GM23338 (cell line): ENCODE measurements at regions not wholly inside any gene's neighbourhood (a gene's known extent, or its start where the extent isn't known, plus 50 kb on each side); places are given as distances from the start of the nearest gene placed in this dataset.
A peak's percentile ranks its signal among the peaks of the same experiment; 100 is the strongest.

Experiments used
- ATAC-seq: fragments of 200-7000 bp; cut with Tn5 transposase; 3 replicates; pipeline ENCODE4 v1.9.1; 2020
- DNase-seq: peaks from one replicate; pipeline ENCODE4 v3.0.0-alpha.2; 2015; ENCODE audit warnings: low spot score
- H2AFZ ChIP-seq: fragments of 200-600 bp; sonication (generic); 2 replicates; pipeline ENCODE4 v1.8.0; 2016; ENCODE audit warnings: antibody characterized with exemption, mild to moderate bottlenecking, moderate library complexity
- H3F3A ChIP-seq: fragments of 200-600 bp; sonication (generic); replicated peaks from 2 replicates; pipeline ENCODE4 v1.8.0; 2017; ENCODE audit warnings: antibody characterized with exemption, mixed run types, low read depth
- H3K27ac ChIP-seq: fragments of 200-600 bp; sonication (generic); 2 replicates; pipeline ENCODE4 v1.6.1; 2016; ENCODE audit warnings: low read depth
- H3K27me3 ChIP-seq: fragments of 200-600 bp; sonication (generic); 2 replicates; pipeline ENCODE4 v1.8.0; 2016; ENCODE audit warnings: mild to moderate bottlenecking, mixed run types, moderate library complexity; ENCODE audit not compliant: insufficient read depth
- H3K36me3 ChIP-seq: fragments of 200-600 bp; sonication (generic); 2 replicates; pipeline ENCODE4 v1.8.0; 2016; ENCODE audit warnings: mild to moderate bottlenecking; ENCODE audit not compliant: insufficient read depth
- H3K4me1 ChIP-seq: fragments of 200-600 bp; sonication (generic); 2 replicates; pipeline ENCODE4 v1.8.0; 2016; ENCODE audit warnings: mild to moderate bottlenecking, moderate library complexity; ENCODE audit not compliant: insufficient read depth
- H3K4me2 ChIP-seq: fragments of 200-600 bp; sonication (generic); 2 replicates; pipeline ENCODE4 v1.7.1; 2017; ENCODE audit warnings: mixed run types
- H3K4me3 ChIP-seq: fragments of 200-600 bp; sonication (generic); 2 replicates; pipeline ENCODE4 v1.6.1; 2016; ENCODE audit warnings: mixed run types
- H3K79me2 ChIP-seq: fragments of 200-600 bp; sonication (generic); replicated peaks from 2 replicates; pipeline ENCODE4 v1.8.0; 2017; ENCODE audit warnings: mild to moderate bottlenecking; ENCODE audit not compliant: insufficient read depth
- H3K9me2 ChIP-seq: fragments of 200-600 bp; sonication (generic); 2 replicates; pipeline ENCODE4 v1.8.0; 2017; ENCODE audit not compliant: insufficient read depth
- H4K20me1 ChIP-seq: fragments of 200-600 bp; sonication (generic); replicated peaks from 2 replicates; pipeline ENCODE4 v1.8.0; 2017; ENCODE audit warnings: mild to moderate bottlenecking; ENCODE audit not compliant: insufficient read depth
- H3K27ac Mint-ChIP-seq: 2 replicates; pipeline ENCODE4 v1.8.0; 2020; ENCODE audit warnings: inconsistent platforms, mild to moderate bottlenecking, moderate library complexity, mixed read lengths
- H3K27me3 Mint-ChIP-seq: 3 replicates; pipeline ENCODE4 v1.8.0; 2022; ENCODE audit warnings: low read depth, mild to moderate bottlenecking, moderate library complexity, mixed read lengths, inconsistent platforms; ENCODE audit not compliant: insufficient read depth, poor library complexity
- H3K36me3 Mint-ChIP-seq: 3 replicates; pipeline ENCODE4 v1.8.0; 2021; ENCODE audit warnings: low read depth, mild to moderate bottlenecking, inconsistent platforms, moderate library complexity, mixed read lengths
- H3K4me1 Mint-ChIP-seq: 3 replicates; pipeline ENCODE4 v1.8.0; 2020; ENCODE audit warnings: mild to moderate bottlenecking, inconsistent platforms, mixed read lengths
- H3K4me3 Mint-ChIP-seq: 3 replicates; pipeline ENCODE4 v1.8.0; 2021; ENCODE audit warnings: moderate library complexity, mild to moderate bottlenecking, inconsistent platforms, mixed read lengths
- H3K9me3 Mint-ChIP-seq: 3 replicates; pipeline ENCODE4 v1.8.0; 2020; ENCODE audit warnings: moderate library complexity, mild to moderate bottlenecking, inconsistent platforms, mixed read lengths
- CTCF ChIP-seq, 2 experiments: fragments of 200-600 bp in 1 of 2; sonication (generic) in 1 of 2; conservative IDR thresholded peaks; 2 replicates each; pipeline versions ENCODE4 v1.5.1 to v1.6.1; 2016 to 2017; ENCODE audit warnings: antibody characterized with exemption in 2 of 2, low read depth in 2 of 2, mild to moderate bottlenecking in 2 of 2, moderate library complexity in 1 of 2
- EZH2 ChIP-seq: fragments of 200-600 bp; sonication (generic); IDR thresholded peaks from one replicate; pipeline ENCODE4 v1.8.0; 2017; ENCODE audit warnings: antibody characterized with exemption, mild to moderate bottlenecking, low read depth; ENCODE audit not compliant: unreplicated experiment
- JUNB ChIP-seq: IDR thresholded peaks from one replicate; pipeline ENCODE4 v1.6.1; 2016; ENCODE audit warnings: antibody characterized with exemption; ENCODE audit not compliant: unreplicated experiment
- REST ChIP-seq: IDR thresholded peaks from one replicate; pipeline ENCODE4 v1.6.1; 2018; ENCODE audit warnings: antibody characterized with exemption; ENCODE audit not compliant: unreplicated experiment
- ZNF331 ChIP-seq: fragments of 250-450 bp; sonication (Bioruptor Pico); IDR thresholded peaks from 2 replicates; pipeline ENCODE4 v1.5.0; 2020; ENCODE audit warnings: low read depth, mild to moderate bottlenecking, moderate library complexity

- no peak for TF ChIP-seq EZH2
- no peak for TF ChIP-seq REST
- TF ChIP-seq JUNB, result no peak
These were observed 57.7 kb upstream of the EGFL7 start (continued) for GRCh38 chr9:136604823-136605525.

GRCh38 chr9:136603901-136604814, 58.3 kb upstream of the NOTCH1 start:
- no peak overlapping the region for H3K27ac Mint-ChIP-seq
- Histone ChIP-seq H3K4me1 (peaks cover 4% of the 10 kb centered on the region; the same call in 1 of the 2 replicates), H3K9me2 (no peaks in the 10 kb centered on the region), H2AFZ (peak overlapping the region; percentile 18; the same call in 1 of the 2 replicates), H3K4me3 (no peak overlapping the region), H3F3A (0 out of 2 replicates have a peak, but pooled peaks cover 4% of the 10 kb centered on the region), H4K20me1 (no peaks in the 10 kb centered on the region), H3K79me2 (no peaks in the 10 kb centered on the region), H3K4me2 (no peak overlapping the region), H3K27ac (no peak overlapping the region), H3K36me3 (no peaks in the 10 kb centered on the region), H3K27me3 (no peaks in the 10 kb centered on the region)
- DNase-seq, result no peak
- H3K9me3 Mint-ChIP-seq, result peaks cover 6% of the 10 kb centered on the region
- peak; percentile 6; the same call in 2 of the 3 replicates for ATAC-seq
- H3K36me3 Mint-ChIP-seq, result peaks cover 6% of the 10 kb centered on the region; the same call in 2 of the 3 replicates
- H3K4me3 Mint-ChIP-seq, result no peak overlapping the region
- H3K4me1 Mint-ChIP-seq, result peaks cover 38% of the 10 kb centered on the region
- H3K27me3 Mint-ChIP-seq, result peaks cover 20% of the 10 kb centered on the region
- 0 out of 4 replicates have a peak, but pooled peaks of 1 of the 2 experiments have one; percentile 2 for TF ChIP-seq CTCF (conservative IDR thresholded peaks at IDR 0.05; ENCODE audit: low read depth in 2 of 2)
- no peak for TF ChIP-seq ZNF331 (CRISPR knock-in tag)
